ENCODE measurements at regions not wholly inside any gene's neighbourhood (a gene's known extent, or its start where the extent isn't known, plus 50 kb on each side); places are given as distances from the start of the nearest gene placed in this dataset.

DNA sequence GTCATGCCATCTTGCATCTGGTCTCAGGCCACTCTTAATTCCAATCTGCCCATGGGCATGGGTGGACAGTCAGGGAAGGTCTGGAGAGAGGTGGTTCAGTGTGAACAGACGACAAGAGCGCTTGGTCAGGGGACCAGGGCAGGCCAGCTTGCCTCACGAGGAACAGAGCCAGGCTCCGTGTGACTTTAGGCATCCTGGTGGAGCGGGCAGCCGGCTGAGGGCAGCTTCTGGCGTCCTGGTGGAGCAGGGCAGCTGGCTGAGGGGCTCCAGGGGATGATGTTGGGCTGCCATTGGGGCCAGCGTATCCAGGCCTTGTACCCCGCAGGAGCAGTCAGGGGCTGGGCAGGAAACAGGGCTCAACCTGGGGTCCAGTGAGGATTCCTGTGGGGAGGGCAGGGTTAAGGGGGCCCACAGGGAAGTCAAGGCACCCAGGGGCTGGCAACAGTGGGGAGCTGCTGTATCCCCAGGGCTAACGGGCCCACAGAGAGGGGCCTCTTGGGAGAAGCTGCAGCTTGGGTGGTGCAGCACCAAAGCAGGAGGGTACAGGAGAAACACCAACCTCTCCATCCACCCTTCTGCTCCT lies 197.9 kb upstream of the TWIST2 start:
- Histone ChIP-seq H3K36me3 (ENCODE audit: insufficient read depth, low read length) (no peaks in the 10 kb centered on the region), H3K27me3 (ENCODE audit: control insufficient read depth, insufficient read depth, low read length) (peaks cover 4% of the 10 kb centered on the region), H3K4me3 (ENCODE audit: low read length) (no peak overlapping the region), H3K9ac (ENCODE audit: low read depth, low read length) (no peak overlapping the region), H3K4me1 (ENCODE audit: control insufficient read depth, insufficient read depth, low read length) (no peaks in the 10 kb centered on the region), H3K9me3 (replicated peaks; ENCODE audit: low read length) (no peaks in the 10 kb centered on the region), H3K4me2 (ENCODE audit: low read length) (no peak overlapping the region)

DNA sequence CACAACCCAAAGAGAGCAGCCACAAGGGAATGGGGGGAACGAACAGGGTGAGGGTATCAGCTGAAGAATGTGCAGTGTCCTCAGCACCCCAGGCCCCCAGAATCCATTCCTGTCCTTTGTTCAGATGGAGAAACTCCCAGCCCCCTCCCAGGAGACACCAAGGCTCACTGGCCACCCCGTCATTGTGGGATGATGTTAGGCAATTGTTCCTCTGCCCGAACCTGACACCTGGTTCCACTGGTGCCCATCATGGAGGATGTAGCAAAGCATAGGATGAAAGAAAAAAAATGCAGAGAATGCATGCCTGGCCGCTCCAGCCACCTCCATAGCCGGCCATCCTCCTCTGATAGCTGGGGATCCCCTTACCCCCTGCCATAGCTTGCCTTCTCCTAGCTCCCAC lies 197.3 kb upstream of the TWIST2 start:
- Histone ChIP-seq H3K27me3 (ENCODE audit: control insufficient read depth, insufficient read depth, low read length) (peaks cover 9% of the 10 kb centered on the region), H3K4me2 (ENCODE audit: low read length) (no peak overlapping the region), H3K4me1 (ENCODE audit: control insufficient read depth, insufficient read depth, low read length) (no peaks in the 10 kb centered on the region), H3K4me3 (ENCODE audit: low read length) (no peak overlapping the region), H3K9me3 (replicated peaks; ENCODE audit: low read length) (no peaks in the 10 kb centered on the region), H3K36me3 (ENCODE audit: insufficient read depth, low read length) (no peaks in the 10 kb centered on the region), H3K9ac (ENCODE audit: low read depth, low read length) (no peak overlapping the region)

DNA sequence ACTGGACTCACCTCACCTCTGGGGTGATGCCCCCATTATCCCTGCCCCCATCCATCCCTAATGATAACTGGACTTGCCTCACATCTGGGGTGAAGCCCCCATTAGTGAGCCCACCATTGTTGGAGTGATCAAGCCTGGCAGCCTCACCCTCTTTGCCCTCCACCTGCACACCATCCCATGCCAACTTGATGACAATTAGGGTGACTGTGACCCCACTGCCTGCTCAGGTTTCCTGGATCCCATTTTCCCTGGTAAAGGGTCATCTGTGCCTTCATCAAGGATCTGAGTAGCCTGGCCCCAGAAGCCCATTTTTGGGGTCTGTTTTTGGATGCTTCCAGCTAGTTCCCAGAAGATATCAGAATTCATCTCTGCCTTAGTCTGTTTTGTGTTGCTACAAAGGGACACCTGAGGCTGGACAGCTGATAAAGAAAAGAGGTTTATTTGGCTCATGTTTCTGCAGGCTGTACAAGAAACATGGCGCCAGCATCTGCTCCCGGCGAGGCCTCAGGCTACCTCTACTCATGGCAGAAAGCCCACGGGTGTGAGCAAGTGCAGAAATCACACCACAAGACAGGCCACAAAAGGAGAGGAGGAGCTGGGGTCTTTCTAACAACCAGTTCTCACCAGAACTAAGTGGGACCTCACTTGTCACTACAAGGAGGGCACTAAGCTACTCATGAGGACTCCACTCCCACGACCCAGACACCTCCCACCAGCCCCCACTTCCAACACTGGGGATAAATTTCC lies 196.4 kb upstream of the TWIST2 start:
- H3K36me3 ChIP-seq (ENCODE audit: insufficient read depth, low read length): no peaks in the 10 kb centered on the region
- H3K9ac ChIP-seq (ENCODE audit: low read depth, low read length): no peak overlapping the region
- H3K4me2 ChIP-seq (ENCODE audit: low read length): no peak overlapping the region
- H3K4me3 ChIP-seq (ENCODE audit: low read length): no peak overlapping the region
- H3K4me1 ChIP-seq (ENCODE audit: control insufficient read depth, insufficient read depth, low read length): no peaks in the 10 kb centered on the region
- H3K27me3 ChIP-seq (ENCODE audit: control insufficient read depth, insufficient read depth, low read length): peaks cover 11% of the 10 kb centered on the region
- no peaks in the 10 kb centered on the region for H3K9me3 ChIP-seq (replicated peaks; ENCODE audit: low read length)

DNA sequence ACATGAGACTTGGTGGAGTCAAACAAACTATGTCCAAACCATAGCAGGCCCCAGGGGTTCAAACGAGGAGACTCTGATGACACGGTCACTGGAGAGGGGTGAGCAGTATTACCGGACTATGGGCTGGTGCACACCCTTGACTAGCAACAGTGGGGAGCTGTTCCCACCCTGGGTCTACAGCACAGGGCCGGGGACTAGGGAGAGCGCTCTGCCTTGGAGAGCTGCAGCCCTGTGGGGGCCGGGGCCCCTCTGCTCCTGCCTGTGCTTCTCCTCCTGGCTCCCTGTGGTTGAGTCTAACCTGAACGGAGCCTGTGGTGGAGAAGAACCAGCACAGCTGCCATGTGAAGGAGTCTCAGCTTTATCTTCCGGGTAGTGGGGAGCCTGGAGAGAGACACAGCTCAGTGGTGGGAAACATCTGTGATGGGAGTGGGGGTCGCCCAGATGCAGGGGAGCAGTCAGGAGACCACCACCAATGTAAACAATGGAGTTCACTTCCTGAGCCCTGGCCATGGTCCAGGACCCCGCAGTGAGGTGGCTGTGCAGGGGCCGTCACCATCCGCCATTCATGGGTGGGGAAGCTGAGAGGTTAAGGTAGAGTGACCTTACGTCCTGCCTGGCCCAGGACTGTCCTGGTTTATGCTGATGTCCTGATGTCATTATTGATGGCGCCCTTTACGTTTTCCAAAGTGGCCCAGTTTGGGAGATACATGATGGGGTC lies 195.7 kb upstream of the TWIST2 start:
- H3K4me2 ChIP-seq (ENCODE audit: low read length): no peak overlapping the region
- H3K4me1 ChIP-seq (ENCODE audit: control insufficient read depth, insufficient read depth, low read length): no peaks in the 10 kb centered on the region
- H3K9me3 ChIP-seq (replicated peaks; ENCODE audit: low read length): no peaks in the 10 kb centered on the region
- H3K9ac ChIP-seq (ENCODE audit: low read depth, low read length): no peak overlapping the region
- peaks cover 17% of the 10 kb centered on the region for H3K27me3 ChIP-seq (ENCODE audit: control insufficient read depth, insufficient read depth, low read length)
- no peak overlapping the region for H3K4me3 ChIP-seq (ENCODE audit: low read length)
- H3K36me3 ChIP-seq (ENCODE audit: insufficient read depth, low read length): no peaks in the 10 kb centered on the region

DNA sequence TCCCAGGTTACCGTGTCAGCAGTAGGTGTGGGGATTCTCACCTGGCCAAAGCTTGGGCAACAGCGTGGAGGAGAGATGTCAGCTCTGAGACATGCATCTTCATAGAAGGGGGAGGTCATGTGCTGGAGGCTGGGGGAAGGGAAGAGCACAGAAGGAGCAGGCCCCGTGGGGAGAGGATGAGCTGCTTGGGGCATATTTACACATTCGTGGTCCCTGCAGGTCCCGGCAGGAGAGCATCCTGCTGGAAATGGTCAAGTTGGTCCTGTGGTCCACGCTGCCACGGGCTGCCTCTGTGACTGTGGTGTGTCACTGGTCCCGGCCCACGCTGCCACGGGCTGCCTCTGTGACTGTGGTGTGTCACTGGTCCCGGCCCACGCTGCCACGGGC lies 195.1 kb upstream of the TWIST2 start:
- Histone ChIP-seq H3K27me3 (ENCODE audit: control insufficient read depth, insufficient read depth, low read length) (peaks cover 19% of the 10 kb centered on the region), H3K4me2 (ENCODE audit: low read length) (no peak overlapping the region)

DNA sequence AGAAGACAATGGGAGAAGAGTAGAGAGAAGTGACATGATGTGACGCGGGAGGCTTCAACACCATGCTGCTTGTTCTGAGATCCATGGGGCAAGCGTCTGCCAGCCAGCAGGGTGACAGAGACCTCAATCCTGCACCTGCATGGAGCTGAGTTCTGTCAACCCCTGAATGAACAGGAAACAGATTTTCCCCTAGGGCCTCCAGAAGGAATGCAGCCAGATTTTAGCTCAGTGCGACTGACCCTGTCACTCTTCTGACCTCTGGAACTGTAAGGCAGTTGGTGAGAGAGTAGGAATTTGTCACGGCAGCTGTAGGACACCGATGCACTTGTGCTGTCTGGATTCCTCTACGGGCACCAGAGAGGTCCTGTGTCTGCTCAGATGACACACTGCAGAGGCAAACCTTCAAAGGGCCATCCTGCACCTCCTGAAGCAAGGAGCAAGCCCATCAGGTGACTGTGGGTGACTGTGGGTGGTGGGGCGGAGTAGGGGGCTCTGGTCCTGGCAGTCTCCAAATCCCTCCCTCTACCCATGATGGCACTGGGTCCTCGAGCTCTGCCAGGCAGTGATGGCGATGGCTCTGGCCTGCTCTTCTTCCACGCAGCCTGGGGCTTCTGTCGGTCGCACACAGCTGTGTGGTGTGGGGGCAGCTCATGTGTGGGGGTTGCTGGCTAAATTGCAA lies 194.3 kb upstream of the TWIST2 start:
- H3K4me1 ChIP-seq (ENCODE audit: control insufficient read depth, insufficient read depth, low read length): no peaks in the 10 kb centered on the region
- H3K36me3 ChIP-seq (ENCODE audit: insufficient read depth, low read length): no peaks in the 10 kb centered on the region
- no peak overlapping the region for H3K4me2 ChIP-seq (ENCODE audit: low read length)
- H3K9me3 ChIP-seq (replicated peaks; ENCODE audit: low read length): no peaks in the 10 kb centered on the region
- no peak overlapping the region for H3K4me3 ChIP-seq (ENCODE audit: low read length)
- no peak overlapping the region for H3K9ac ChIP-seq (ENCODE audit: low read depth, low read length)
- H3K27me3 ChIP-seq (ENCODE audit: control insufficient read depth, insufficient read depth, low read length): peaks cover 23% of the 10 kb centered on the region

More for the DNA sequence above, 195.1 kb upstream of the TWIST2 start:
- H3K36me3 ChIP-seq (ENCODE audit: insufficient read depth, low read length): no peaks in the 10 kb centered on the region
- H3K4me3 ChIP-seq (ENCODE audit: low read length): no peak overlapping the region
- H3K9ac ChIP-seq (ENCODE audit: low read depth, low read length): no peak overlapping the region
- no peaks in the 10 kb centered on the region for H3K4me1 ChIP-seq (ENCODE audit: control insufficient read depth, insufficient read depth, low read length)
- H3K9me3 ChIP-seq (replicated peaks; ENCODE audit: low read length): no peaks in the 10 kb centered on the region

DNA sequence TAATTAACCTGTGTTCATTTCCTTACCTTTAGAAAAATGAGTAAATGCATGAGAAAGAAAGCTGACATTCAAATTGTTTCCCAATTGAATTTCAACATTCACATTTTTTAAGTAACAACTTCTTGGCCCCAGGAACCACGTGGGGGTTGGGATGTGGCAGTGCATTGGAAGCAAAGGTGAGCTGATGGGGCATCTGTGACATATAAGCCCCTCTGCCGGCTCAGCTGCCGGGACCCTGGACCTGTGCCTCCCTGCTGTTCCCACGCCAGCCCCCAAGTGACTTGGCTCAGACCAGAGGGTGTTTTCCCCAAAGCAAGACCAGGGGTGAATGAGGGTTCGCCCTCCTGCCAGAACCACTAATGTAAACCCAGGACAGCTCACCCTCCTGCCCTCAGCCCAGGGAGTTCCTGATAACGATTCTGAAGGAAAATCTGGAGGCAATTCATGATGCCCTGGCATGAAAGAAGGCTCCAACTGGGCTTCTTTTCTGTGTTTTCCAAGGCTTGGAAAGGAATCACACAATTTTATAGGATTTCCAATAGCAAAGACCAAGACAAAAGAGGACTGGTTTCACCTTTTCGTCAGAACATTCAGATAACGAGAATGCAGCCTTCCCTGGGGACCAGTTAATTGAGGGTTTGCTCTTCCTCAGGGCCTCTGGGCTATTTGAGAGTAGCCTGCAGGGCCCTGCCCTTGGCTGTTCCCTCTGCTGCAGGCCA lies 193.2 kb upstream of the TWIST2 start:
- H3K9me3 ChIP-seq (replicated peaks; ENCODE audit: low read length): no peaks in the 10 kb centered on the region
- no peak overlapping the region for H3K4me2 ChIP-seq (ENCODE audit: low read length)
- peaks cover 23% of the 10 kb centered on the region for H3K27me3 ChIP-seq (ENCODE audit: control insufficient read depth, insufficient read depth, low read length)
- H3K4me1 ChIP-seq (ENCODE audit: control insufficient read depth, insufficient read depth, low read length): no peaks in the 10 kb centered on the region
- H3K4me3 ChIP-seq (ENCODE audit: low read length): no peak overlapping the region
- H3K9ac ChIP-seq (ENCODE audit: low read depth, low read length): no peak overlapping the region
- no peaks in the 10 kb centered on the region for H3K36me3 ChIP-seq (ENCODE audit: insufficient read depth, low read length)

DNA sequence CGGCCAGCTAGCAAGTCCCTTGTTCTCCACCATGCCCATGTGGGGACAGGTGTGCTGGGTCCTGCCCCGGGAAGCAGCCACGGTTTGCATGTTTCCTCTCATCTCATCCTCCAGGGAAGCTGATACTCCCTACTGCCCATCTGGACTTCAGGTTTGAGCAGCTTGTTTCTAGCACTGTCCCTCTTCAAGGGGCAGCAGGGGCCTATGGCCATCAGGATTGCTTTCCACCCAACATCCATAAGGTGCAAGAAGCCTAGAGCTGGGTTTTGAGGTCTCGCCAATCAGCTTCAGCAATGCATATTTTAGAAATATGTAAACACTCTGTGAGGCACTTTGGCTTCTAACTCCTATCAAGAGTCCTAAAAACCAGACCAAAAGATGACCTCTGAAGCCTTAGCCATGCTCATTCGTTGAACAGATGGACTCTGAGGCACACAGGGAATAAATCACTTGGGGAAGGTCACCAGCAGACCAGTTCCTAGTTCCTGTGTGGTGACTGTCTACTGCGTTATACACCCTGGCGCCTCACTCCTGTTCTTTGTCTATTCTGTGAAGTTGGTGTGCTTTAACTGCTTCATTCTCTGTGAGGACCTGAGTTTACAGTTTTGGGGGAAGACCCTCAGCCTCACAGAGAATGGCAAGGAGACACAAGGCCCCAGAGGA lies 192.6 kb upstream of the TWIST2 start:
- Histone ChIP-seq H3K4me2 (ENCODE audit: low read length) (no peak overlapping the region), H3K4me3 (ENCODE audit: low read length) (no peak overlapping the region), H3K9ac (ENCODE audit: low read depth, low read length) (no peak overlapping the region), H3K4me1 (ENCODE audit: control insufficient read depth, insufficient read depth, low read length) (no peaks in the 10 kb centered on the region), H3K27me3 (ENCODE audit: control insufficient read depth, insufficient read depth, low read length) (peaks cover 23% of the 10 kb centered on the region), H3K9me3 (replicated peaks; ENCODE audit: low read length) (no peaks in the 10 kb centered on the region), H3K36me3 (ENCODE audit: insufficient read depth, low read length) (no peaks in the 10 kb centered on the region)

DNA sequence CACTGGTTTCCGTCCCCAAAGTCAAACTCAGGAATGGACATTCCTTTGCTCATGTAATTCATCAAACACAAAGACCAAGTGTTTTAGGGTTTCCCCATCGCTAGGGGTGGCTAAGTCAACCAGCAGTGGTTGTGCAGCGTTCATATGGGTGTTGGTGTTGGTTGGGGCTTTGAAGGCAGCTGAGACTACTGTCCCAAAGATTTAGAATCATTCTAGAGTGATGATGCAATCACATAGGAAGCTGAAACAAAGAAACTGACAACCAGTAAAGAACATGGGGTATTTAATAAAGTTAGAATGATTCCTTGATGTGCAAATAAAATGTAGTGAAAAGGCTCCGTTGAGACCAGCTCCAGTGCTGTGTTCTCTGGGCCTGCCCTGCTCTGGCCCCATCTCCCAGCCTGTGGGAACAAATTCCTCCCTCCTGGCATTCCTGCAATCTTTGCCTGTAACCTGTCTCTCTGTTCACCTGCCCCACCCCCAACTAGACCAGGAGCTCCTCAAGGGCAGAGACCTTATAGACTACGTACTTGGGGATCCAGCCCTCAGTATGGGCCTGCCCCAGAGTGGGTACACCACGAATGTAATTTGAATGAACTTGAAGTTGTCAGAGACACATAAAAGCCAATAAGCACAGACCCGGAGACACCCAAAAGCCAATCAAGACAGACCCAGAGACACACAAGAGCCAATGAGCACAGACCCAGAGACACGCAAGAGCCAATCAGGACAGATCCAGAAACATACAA lies 191.7 kb upstream of the TWIST2 start:
- no peak overlapping the region for H3K9ac ChIP-seq (ENCODE audit: low read depth, low read length)
- H3K9me3 ChIP-seq (replicated peaks; ENCODE audit: low read length): no peaks in the 10 kb centered on the region
- no peak overlapping the region for H3K4me2 ChIP-seq (ENCODE audit: low read length)
- no peaks in the 10 kb centered on the region for H3K36me3 ChIP-seq (ENCODE audit: insufficient read depth, low read length)
- no peak overlapping the region for H3K4me3 ChIP-seq (ENCODE audit: low read length)
- H3K27me3 ChIP-seq (ENCODE audit: control insufficient read depth, insufficient read depth, low read length): peaks cover 23% of the 10 kb centered on the region
- no peaks in the 10 kb centered on the region for H3K4me1 ChIP-seq (ENCODE audit: control insufficient read depth, insufficient read depth, low read length)
